BLaER1 treated with 17β-estradiol and CSF1 and Interleukin-3, amounts not matched to agents 10 nM and 100 nM (cell line): ENCODE measurements at regions not wholly inside any gene's neighbourhood (a gene's known extent, or its start where the extent isn't known, plus 50 kb on each side); places are given as distances from the start of the nearest gene placed in this dataset.

Source experiments
- H3K27ac ChIP-seq, 11 experiments: shearing (Covaris generic); formaldehyde crosslinking; 2 replicates each; pipeline ENCODE4 v1.8.1; 2022
- H3K27me3 ChIP-seq, 11 experiments: shearing (Covaris generic); formaldehyde crosslinking; 2 replicates each; pipeline ENCODE4 v1.8.1; 2022
- H3K36me3 ChIP-seq, 11 experiments: shearing (Covaris generic); formaldehyde crosslinking; 2 replicates each; pipeline ENCODE4 v1.8.1; 2022
- H3K4me1 ChIP-seq, 10 experiments: shearing (Covaris generic); formaldehyde crosslinking; 2 replicates each; pipeline ENCODE4 v1.8.1; 2022
- H3K4me2 ChIP-seq, 11 experiments: shearing (Covaris generic); formaldehyde crosslinking; 2 replicates each; pipeline ENCODE4 v1.8.1; 2022
- H3K4me3 ChIP-seq, 10 experiments: shearing (Covaris generic); formaldehyde crosslinking; 2 replicates each; pipeline ENCODE4 v1.8.1; 2022
- H3K9ac ChIP-seq, 11 experiments: shearing (Covaris generic); formaldehyde crosslinking; 2 replicates each; pipeline ENCODE4 v1.8.1; 2022
- H3K9me3 ChIP-seq, 11 experiments: shearing (Covaris generic); formaldehyde crosslinking; replicated peaks in 1 of 11; 2 replicates each; pipeline ENCODE4 v1.8.1; 2022
- H4K20me1 ChIP-seq, 11 experiments: shearing (Covaris generic); formaldehyde crosslinking; 2 replicates each; pipeline ENCODE4 v1.8.1; 2022
- Cebpa-rat ChIP-seq, 11 experiments: shearing (Covaris generic); IDR thresholded peaks; 2 replicates each; pipeline ENCODE4 v1.8.1; 2022

DNA sequence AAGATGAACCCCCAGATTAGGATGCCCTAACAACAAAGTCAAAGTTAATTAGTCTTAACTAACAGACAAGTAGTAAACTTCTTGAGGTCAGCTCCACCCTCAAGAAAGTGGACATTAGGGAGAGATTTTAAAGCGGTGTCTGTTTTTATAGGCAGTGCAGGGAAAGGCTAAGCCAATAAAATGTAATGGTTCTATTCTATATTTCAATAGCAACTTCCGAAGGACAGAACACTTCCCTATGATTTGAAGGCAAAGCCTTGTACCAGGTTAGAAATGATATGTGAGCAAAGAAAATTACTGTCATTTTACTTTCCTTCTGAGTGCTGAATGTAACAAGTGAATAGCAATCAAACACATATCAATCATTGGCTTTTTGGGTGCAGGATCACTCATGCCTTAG, 455.2 kb downstream of the ISL1 start:
- no peaks in the 10 kb centered on the region for H3K27me3 ChIP-seq
- no peak overlapping the region for H3K4me3 ChIP-seq
- no peaks in the 10 kb centered on the region for H3K4me1 ChIP-seq
- no peak overlapping the region for H3K27ac ChIP-seq
- TF ChIP-seq Cebpa-rat (IDR thresholded peaks at IDR 0.05) = no peak
- H3K9ac ChIP-seq = no peak overlapping the region
- no peaks in the 10 kb centered on the region for H4K20me1 ChIP-seq
- no peak overlapping the region for H3K4me2 ChIP-seq
- no peaks in the 10 kb centered on the region for H3K36me3 ChIP-seq
- no peaks in the 10 kb centered on the region; a peak in 1 of 22 replicates for H3K9me3 ChIP-seq

GRCh38 chr5:51843893-51844292, 460.6 kb downstream of the ISL1 start:
- Histone ChIP-seq H3K4me3 (no peak overlapping the region), H3K4me1 (no peaks in the 10 kb centered on the region), H3K27ac (no peak overlapping the region), H3K4me2 (no peak overlapping the region), H3K9me3 (no peaks in the 10 kb centered on the region; a peak in 1 of 22 replicates), H3K27me3 (no peaks in the 10 kb centered on the region), H4K20me1 (no peaks in the 10 kb centered on the region), H3K9ac (no peak overlapping the region), H3K36me3 (no peaks in the 10 kb centered on the region)
- TF ChIP-seq Cebpa-rat (IDR thresholded peaks at IDR 0.05) = no peak

DNA sequence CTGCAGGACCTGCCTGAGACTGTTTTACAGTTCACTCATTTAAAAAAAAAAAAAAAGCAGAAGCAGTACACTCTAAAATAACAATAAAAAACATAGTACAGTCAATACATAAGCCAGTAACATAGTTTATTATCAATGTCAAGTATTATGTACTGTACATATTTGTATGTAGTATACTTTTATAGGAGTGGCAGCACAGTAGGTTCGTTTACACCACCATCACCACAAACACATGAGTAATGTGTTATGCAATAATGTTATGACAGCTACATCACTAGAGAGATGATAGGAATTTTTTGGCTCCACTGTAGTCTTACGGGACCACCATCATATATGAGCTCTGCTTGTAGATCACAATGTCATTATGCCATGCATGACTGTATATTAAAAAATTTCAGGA, 462.8 kb downstream of the ISL1 start:
- Histone ChIP-seq H3K9me3 (no peaks in the 10 kb centered on the region; a peak in 1 of 22 replicates), H3K4me3 (no peak overlapping the region), H3K36me3 (no peaks in the 10 kb centered on the region), H3K4me2 (no peak overlapping the region), H4K20me1 (no peaks in the 10 kb centered on the region), H3K4me1 (no peaks in the 10 kb centered on the region), H3K27ac (no peak overlapping the region), H3K27me3 (no peaks in the 10 kb centered on the region), H3K9ac (no peak overlapping the region)
- TF ChIP-seq Cebpa-rat (IDR thresholded peaks at IDR 0.05) = no peak

DNA sequence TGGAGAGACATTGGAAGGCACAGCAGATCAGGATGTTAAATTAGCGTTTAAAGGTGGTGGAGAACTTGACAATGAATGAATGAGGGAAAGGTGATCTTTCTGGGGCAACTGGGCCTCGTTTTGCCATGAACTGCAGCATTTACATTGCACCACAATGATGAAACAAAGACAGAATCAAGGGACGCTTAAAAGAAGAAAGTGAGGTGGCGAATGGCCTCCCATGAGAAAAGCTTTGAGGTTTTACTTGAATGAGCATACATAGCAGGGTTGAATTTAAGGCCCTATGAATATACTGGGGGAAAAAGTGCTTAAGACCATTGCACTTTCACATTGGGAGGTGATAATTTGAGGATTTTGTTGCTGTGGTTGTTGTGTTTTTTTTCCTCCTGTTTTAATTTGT, 476.4 kb downstream of the ISL1 start:
- Histone ChIP-seq H3K36me3 (no peaks in the 10 kb centered on the region), H3K4me1 (peaks cover 0 to 7% (median 5%) of the 10 kb centered on the region in 10 experiments; a peak in 8 of 20 replicates), H3K27me3 (no peaks in the 10 kb centered on the region), H3K9ac (no peak overlapping the region), H3K4me2 (peak overlapping the region in 7 of 11 experiments; percentile 2 to 33 (median 20); a peak in 6 of 22 replicates), H4K20me1 (no peaks in the 10 kb centered on the region), H3K27ac (no peak overlapping the region), H3K4me3 (no peak overlapping the region), H3K9me3 (no peaks in the 10 kb centered on the region)
- TF ChIP-seq Cebpa-rat (IDR thresholded peaks at IDR 0.05) = 0 out of 22 replicates have a peak, but pooled peaks of 1 of the 11 experiments have one; percentile 13

- H3K4me2 ChIP-seq = no peak overlapping the region
- no peak overlapping the region for H3K27ac ChIP-seq
- no peak overlapping the region for H3K4me3 ChIP-seq
- H3K4me1 ChIP-seq = peaks cover 0 to 7% (median 5%) of the 10 kb centered on the region in 10 experiments; a peak in 8 of 20 replicates
- H3K9me3 ChIP-seq = no peaks in the 10 kb centered on the region
- no peaks in the 10 kb centered on the region for H3K36me3 ChIP-seq
- H4K20me1 ChIP-seq = no peaks in the 10 kb centered on the region
- no peaks in the 10 kb centered on the region for H3K27me3 ChIP-seq
- no peak for TF ChIP-seq Cebpa-rat (IDR thresholded peaks at IDR 0.05)
- H3K9ac ChIP-seq = no peak overlapping the region
Observed at GRCh38 chr5:51860532-51861018, 477.3 kb downstream of the ISL1 start.

GRCh38 chr5:51872144-51872543, 488.9 kb downstream of the ISL1 start:
- Histone ChIP-seq H3K4me2 (no peak overlapping the region), H3K4me3 (no peak overlapping the region), H3K27ac (no peak overlapping the region), H3K4me1 (no peaks in the 10 kb centered on the region), H3K9me3 (peaks cover 11 to 19% (median 16%) of the 10 kb centered on the region in 11 experiments; a peak in 19 of 22 replicates), H3K27me3 (no peaks in the 10 kb centered on the region), H3K9ac (no peak overlapping the region), H3K36me3 (no peaks in the 10 kb centered on the region), H4K20me1 (no peaks in the 10 kb centered on the region)
- no peak for TF ChIP-seq Cebpa-rat (IDR thresholded peaks at IDR 0.05)

GRCh38 chr5:51881901-51882300, 498.7 kb downstream of the ISL1 start:
- Histone ChIP-seq H3K27ac (no peak overlapping the region), H3K4me1 (no peaks in the 10 kb centered on the region), H4K20me1 (no peaks in the 10 kb centered on the region), H3K4me3 (no peak overlapping the region), H3K27me3 (no peaks in the 10 kb centered on the region), H3K36me3 (no peaks in the 10 kb centered on the region), H3K4me2 (no peak overlapping the region), H3K9ac (no peak overlapping the region), H3K9me3 (no peaks in the 10 kb centered on the region)
- TF ChIP-seq Cebpa-rat (IDR thresholded peaks at IDR 0.05) = no peak

GRCh38 chr5:51882647-51883046, 499.4 kb downstream of the ISL1 start:
- Histone ChIP-seq H3K9me3 (no peaks in the 10 kb centered on the region), H3K27me3 (no peaks in the 10 kb centered on the region), H3K4me1 (no peaks in the 10 kb centered on the region), H3K36me3 (no peaks in the 10 kb centered on the region), H3K27ac (no peak overlapping the region), H3K4me3 (no peak overlapping the region), H4K20me1 (no peaks in the 10 kb centered on the region), H3K4me2 (no peak overlapping the region), H3K9ac (no peak overlapping the region)
- no peak for TF ChIP-seq Cebpa-rat (IDR thresholded peaks at IDR 0.05)

DNA sequence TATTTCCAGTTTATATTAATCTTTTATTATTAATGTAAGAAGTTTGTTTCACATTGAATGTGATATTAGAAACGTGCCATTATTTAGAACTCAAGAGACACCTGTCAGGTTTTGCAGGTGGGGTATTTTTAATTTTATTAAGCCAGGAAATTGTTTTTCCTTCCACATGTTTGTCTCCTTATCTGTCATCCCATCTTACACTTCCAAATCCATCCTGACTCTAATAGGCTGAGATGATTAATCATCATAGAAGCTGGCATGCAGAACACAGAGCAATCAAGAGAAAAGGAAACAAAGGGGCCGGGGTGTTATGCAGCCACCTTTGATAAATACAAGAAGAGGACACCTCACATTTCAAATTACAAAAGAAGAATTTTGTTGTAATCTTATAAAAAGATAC, 506.5 kb downstream of the ISL1 start:
- Histone ChIP-seq H3K4me2 (no peak overlapping the region), H3K9ac (no peak overlapping the region), H3K27ac (no peak overlapping the region), H3K9me3 (no peaks in the 10 kb centered on the region), H4K20me1 (no peaks in the 10 kb centered on the region), H3K4me1 (no peaks in the 10 kb centered on the region), H3K36me3 (no peaks in the 10 kb centered on the region), H3K4me3 (no peak overlapping the region), H3K27me3 (no peaks in the 10 kb centered on the region)
- no peak for TF ChIP-seq Cebpa-rat (IDR thresholded peaks at IDR 0.05)

GRCh38 chr5:51890435-51891116, 507.3 kb downstream of the ISL1 start:
- H3K9me3 ChIP-seq = no peaks in the 10 kb centered on the region
- no peak for TF ChIP-seq Cebpa-rat (IDR thresholded peaks at IDR 0.05)
- no peaks in the 10 kb centered on the region for H3K36me3 ChIP-seq
- no peaks in the 10 kb centered on the region for H3K27me3 ChIP-seq
- no peak overlapping the region for H3K4me3 ChIP-seq
- no peak overlapping the region for H3K4me2 ChIP-seq
- H3K4me1 ChIP-seq = no peaks in the 10 kb centered on the region
- no peak overlapping the region for H3K9ac ChIP-seq
- no peak overlapping the region for H3K27ac ChIP-seq
- no peaks in the 10 kb centered on the region for H4K20me1 ChIP-seq
